Endothelial cell of umbilical vein (primary cell): ENCODE measurements at regions not wholly inside any gene's neighbourhood (a gene's known extent, or its start where the extent isn't known, plus 50 kb on each side); places are given as distances from the start of the nearest gene placed in this dataset.

ENCODE experiments used
- BruUV-seq: library from RNA; stranded (reverse); fragments of 400-500 nt; replicated peaks from 2 replicates; lab custom pipeline; 2021; lab: Mats Ljungman, UMichigan
- CTCF ChIA-PET: fragments of 300-600, 350-600 bp; sonication (Branson Sonifier 250); formaldehyde crosslinking; loops from one replicate; lab custom pipeline; 2021; ENCODE audit warnings: antibody characterized with exemption, inconsistent platforms; lab: Charles Lee
- POLR2A ChIA-PET: fragments of 300-600, 350-600 bp; sonication (Branson Sonifier 250); formaldehyde crosslinking; loops from one replicate; lab custom pipeline; 2021; ENCODE audit warnings: antibody characterized with exemption, inconsistent platforms; lab: Charles Lee
- DNase-seq: peaks from one replicate; pipeline ENCODE4 v3.0.0-alpha.2; 2011; ENCODE audit warnings: low read depth, low spot score
- FAIRE-seq: peaks from 2 replicates; lab custom pipeline; 2011; peaks lifted over from hg19 to GRCh38; lab: Jason Lieb, UNC
- H2AFZ ChIP-seq: 2 replicates; pipeline ENCODE4 v1.6.0; 2012; ENCODE audit warnings: low read depth, low read length, control low read depth, inconsistent platforms
- H3K27ac ChIP-seq: 2 replicates; pipeline ENCODE4 v1.5.1; 2011; ENCODE audit warnings: low read depth, mild to moderate bottlenecking, control low read depth, low read length, moderate library complexity; ENCODE audit not compliant: insufficient read depth
- H3K27me3 ChIP-seq, 2 experiments: 2 replicates each; pipeline versions ENCODE4 v1.6.0 to v1.6.1; 2011; ENCODE audit warnings: low read length in 2 of 2, mixed read lengths in 1 of 2; ENCODE audit not compliant: control insufficient read depth in 2 of 2, insufficient read depth in 2 of 2
- H3K36me3 ChIP-seq, 2 experiments: 2 replicates in 1 of 2; 3 replicates in 1 of 2; pipeline ENCODE4 v1.5.1; 2011; ENCODE audit warnings: low read length in 2 of 2, mild to moderate bottlenecking in 1 of 2, moderate library complexity in 1 of 2; ENCODE audit not compliant: control insufficient read depth in 2 of 2, insufficient read depth in 2 of 2; ENCODE audit errors: extremely low read depth in 1 of 2
- H3K4me1 ChIP-seq: 3 replicates; pipeline ENCODE4 v1.5.1; 2011; ENCODE audit warnings: mild to moderate bottlenecking, low read length; ENCODE audit not compliant: control insufficient read depth, insufficient read depth; ENCODE audit errors: extremely low read depth
- H3K4me2 ChIP-seq: 2 replicates; pipeline ENCODE4 v1.6.1; 2011; ENCODE audit warnings: low read length, control low read depth, mixed read lengths; ENCODE audit not compliant: insufficient read depth
- H3K4me3 ChIP-seq, 3 experiments: fragments of 200-600 bp in 1 of 3; sonication (generic), shearing (Covaris generic) in 1 of 3; replicated peaks in 1 of 3; 2 replicates each; pipeline ENCODE4 v1.5.1; 2011 to 2016; ENCODE audit warnings: control low read depth in 3 of 3, low read length in 3 of 3, mild to moderate bottlenecking in 2 of 3, inconsistent platforms in 1 of 3, low read depth in 1 of 3, moderate library complexity in 1 of 3; ENCODE audit not compliant: insufficient read depth in 1 of 3
- H3K79me2 ChIP-seq: 2 replicates; pipeline ENCODE4 v1.6.0; 2012; ENCODE audit warnings: low read length, inconsistent platforms; ENCODE audit not compliant: control insufficient read depth, insufficient read depth
- H3K9ac ChIP-seq: replicated peaks from 2 replicates; pipeline ENCODE3; 2011; ENCODE audit warnings: low read length, control low read depth; ENCODE audit not compliant: insufficient read depth; ENCODE audit errors: extremely low read depth
- H3K9me1 ChIP-seq: replicated peaks from 3 replicates; pipeline ENCODE4 v1.6.0; 2011; ENCODE audit warnings: mild to moderate bottlenecking, low read length; ENCODE audit not compliant: control insufficient read depth, insufficient read depth; ENCODE audit errors: extremely low read depth
- H3K9me3 ChIP-seq: replicated peaks from 2 replicates; pipeline ENCODE4 v1.5.1; 2012; ENCODE audit warnings: low read length, inconsistent platforms; ENCODE audit not compliant: control insufficient read depth, insufficient read depth
- H4K20me1 ChIP-seq: replicated peaks from 2 replicates; pipeline ENCODE3; 2011; ENCODE audit warnings: mild to moderate bottlenecking, low read length; ENCODE audit not compliant: control insufficient read depth, insufficient read depth; ENCODE audit errors: extremely low read depth
- CTCF ChIP-seq, 2 donors: IDR thresholded peaks; 1 replicate in 1 of 2; 2 replicates in 1 of 2; pipeline ENCODE4 v1.5.1; 2011; ENCODE audit warnings: low read length in 2 of 2, mild to moderate bottlenecking in 2 of 2, moderate library complexity in 2 of 2, control low read depth in 1 of 2, inconsistent platforms in 1 of 2, low read depth in 1 of 2; ENCODE audit not compliant: insufficient read depth in 1 of 2; ENCODE audit errors: extremely low read depth in 1 of 2
- EZH2 ChIP-seq: IDR thresholded peaks from 2 replicates; pipeline ENCODE4 v1.6.1; 2012; ENCODE audit warnings: borderline replicate concordance, low read depth, mild to moderate bottlenecking, moderate library complexity, low read length, inconsistent platforms; ENCODE audit not compliant: severe bottlenecking
- FOS ChIP-seq: IDR thresholded peaks from 2 replicates; pipeline ENCODE4 v1.6.1; 2011; ENCODE audit warnings: mild to moderate bottlenecking, low read length, moderate library complexity, borderline replicate concordance; ENCODE audit not compliant: insufficient read depth
- GATA2 ChIP-seq: IDR thresholded peaks from 2 replicates; pipeline ENCODE4 v1.7.0; 2011; ENCODE audit warnings: low read depth, mild to moderate bottlenecking, moderate library complexity, mixed read lengths, low read length; ENCODE audit not compliant: insufficient read length, insufficient read depth
- JUN ChIP-seq: IDR thresholded peaks from 2 replicates; pipeline ENCODE4 v1.6.1; 2011; ENCODE audit warnings: borderline replicate concordance, low read depth; ENCODE audit not compliant: insufficient read length, insufficient read depth
- MAX ChIP-seq: IDR thresholded peaks from 2 replicates; pipeline ENCODE4 v1.6.1; 2011; ENCODE audit not compliant: insufficient read depth, insufficient read length
- MYC ChIP-seq: IDR thresholded peaks from one replicate; pipeline ENCODE4 v1.6.1; 2011; ENCODE audit warnings: mild to moderate bottlenecking, low read depth, low read length
- POLR2A ChIP-seq: IDR thresholded peaks from 2 replicates; pipeline ENCODE4 v1.6.1; 2012; ENCODE audit warnings: low read depth, mild to moderate bottlenecking, control low read depth, low read length
- POLR2AphosphoS5 ChIP-seq: IDR thresholded peaks from 2 replicates; pipeline ENCODE4 v1.6.1; 2012; ENCODE audit warnings: low read depth, mild to moderate bottlenecking, control low read depth, low read length, moderate library complexity; ENCODE audit not compliant: insufficient read depth
- dilution Hi-C: fragments of 300-500 bp; cut with MboI; formaldehyde crosslinking; loops from one replicate; pipeline ENCODE4 v1.15.0; 2019; ENCODE audit warnings: low sequenced_read_pairs; ENCODE audit not compliant: extremely low pct_ligation_motif_present
- intact Hi-C: fragments of 100-400 bp; cut with micrococcal nuclease; formaldehyde crosslinking; loops from one replicate; pipeline ENCODE4 v1.10.0; 2022

GRCh38 chr17:5911919-5912318 is 158.3 kb upstream of the WSCD1 start:
- ChIA-PET POLR2A (no interaction called here), CTCF (interaction anchor here (0.6 kb wide), 1 partner anchor 368 kb away, joined by 3 read pairs; no protein-coding TSS in a partner anchor)
- H3K9me3 ChIP-seq = no peaks in the 10 kb centered on the region
- no peaks in the 10 kb centered on the region for H4K20me1 ChIP-seq
- no peak overlapping the region for H3K4me2 ChIP-seq
- no peaks in the 10 kb centered on the region for H3K36me3 ChIP-seq
- H3K4me3 ChIP-seq = no peak overlapping the region
- no peaks in the 10 kb centered on the region for H3K9me1 ChIP-seq
- no peaks in the 10 kb centered on the region for H3K4me1 ChIP-seq
- no peak overlapping the region for H3K9ac ChIP-seq
- no peak overlapping the region for H3K27ac ChIP-seq
- DNase-seq (no peak), FAIRE-seq (no peak)
- H2AFZ ChIP-seq = no peak overlapping the region
- intact Hi-C loops = no loop called here
- BruUV-seq = no TSS peak
- no peaks in the 10 kb centered on the region for H3K79me2 ChIP-seq
- TF ChIP-seq FOS (no peak), POLR2A (no peak), EZH2 (no peak), GATA2 (no peak), MAX (no peak), JUN (no peak)
- dilution Hi-C loops = no loop called here
- peaks cover 0 to 4% of the 10 kb centered on the region in 2 experiments for H3K27me3 ChIP-seq

GRCh38 chr17:5913032-5913531 is 157.1 kb upstream of the WSCD1 start:
- dilution Hi-C loops (no loop called here), intact Hi-C loops (no loop called here)
- Histone ChIP-seq H3K4me1 (no peaks in the 10 kb centered on the region), H3K27ac (no peak overlapping the region), H3K79me2 (no peaks in the 10 kb centered on the region), H2AFZ (no peak overlapping the region), H4K20me1 (no peaks in the 10 kb centered on the region), H3K4me2 (no peak overlapping the region), H3K36me3 (no peaks in the 10 kb centered on the region), H3K4me3 (no peak overlapping the region), H3K9me3 (no peaks in the 10 kb centered on the region), H3K9me1 (no peaks in the 10 kb centered on the region), H3K27me3 (peaks cover 0 to 4% of the 10 kb centered on the region in 2 experiments), H3K9ac (no peak overlapping the region)
- DNase-seq (no peak), FAIRE-seq (no peak)
- BruUV-seq = no TSS peak
- no peak for TF ChIP-seq CTCF (IDR thresholded peaks at IDR 0.05; ENCODE audit: extremely low read depth in 1 of 2, insufficient read depth in 1 of 2, low read depth in 1 of 2, low read length in 2 of 2)
- no peak for TF ChIP-seq JUN
- no peak for TF ChIP-seq EZH2
- no peak for TF ChIP-seq FOS
- TF ChIP-seq GATA2 = no peak
- no peak for TF ChIP-seq POLR2AphosphoS5
- TF ChIP-seq MYC = no peak
- TF ChIP-seq MAX = no peak
- no peak for TF ChIP-seq POLR2A
- ChIA-PET POLR2A (no interaction called here), CTCF (no interaction called here)
